ENCODE measurements at regions not wholly inside any gene's neighbourhood (a gene's known extent, or its start where the extent isn't known, plus 50 kb on each side); places are given as distances from the start of the nearest gene placed in this dataset.

DNA sequence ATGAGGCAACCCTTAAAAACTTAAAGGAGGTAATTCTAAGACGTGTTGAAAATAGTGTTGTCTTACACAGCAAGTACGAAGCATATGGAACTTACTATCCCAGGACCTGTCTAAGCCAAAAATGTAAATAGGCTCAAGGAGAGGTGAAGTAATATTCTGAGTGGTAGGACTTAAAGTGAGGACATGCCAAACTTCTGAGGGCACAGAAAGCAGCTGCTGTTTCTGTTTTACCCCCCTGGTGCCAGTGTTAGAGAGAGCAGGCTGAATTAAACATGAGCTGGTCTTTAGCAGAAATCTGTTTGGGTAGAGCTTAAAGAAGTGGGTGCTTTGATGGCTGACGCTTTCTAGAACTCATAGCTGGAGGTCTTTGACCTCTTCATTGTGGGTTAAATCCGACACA lies 149.7 kb upstream of the NPHP3 start:
- DNase-seq (no peak), ATAC-seq (no peak)
- H3K27me3 Mint-ChIP-seq (ENCODE audit: low read depth) = peaks cover 7% of the 10 kb centered on the region
- no peaks in the 10 kb centered on the region for H3K9me3 Mint-ChIP-seq
- H3K36me3 Mint-ChIP-seq (ENCODE audit: insufficient read depth) = no peaks in the 10 kb centered on the region
- no peaks in the 10 kb centered on the region for H3K4me1 Mint-ChIP-seq (ENCODE audit: low read depth)
- no peak overlapping the region for H3K4me3 Mint-ChIP-seq

DNA sequence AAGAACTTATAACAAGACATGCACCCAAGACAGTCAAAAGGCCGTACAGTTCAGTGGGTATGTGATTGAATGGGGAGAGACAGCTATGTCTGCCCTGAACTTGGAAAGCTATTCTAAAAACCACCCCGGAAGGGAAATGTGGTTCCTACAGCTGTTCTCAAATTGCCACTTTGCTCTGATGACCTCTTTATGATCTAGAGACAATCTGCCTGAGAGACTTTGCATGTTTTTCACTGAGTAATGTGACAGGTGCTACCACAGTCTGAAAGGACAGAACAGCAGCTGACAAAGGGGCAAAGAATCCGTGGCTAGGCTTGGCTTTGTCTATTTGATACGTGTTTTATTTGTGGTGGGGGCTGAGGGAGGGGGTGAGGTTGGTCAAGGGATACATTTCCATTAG lies 148.3 kb upstream of the NPHP3 start:
- no peak for ATAC-seq
- Mint-ChIP-seq H3K27me3 (ENCODE audit: low read depth) (peaks cover 7% of the 10 kb centered on the region), H3K4me3 (no peak overlapping the region), H3K9me3 (no peaks in the 10 kb centered on the region), H3K4me1 (ENCODE audit: low read depth) (no peaks in the 10 kb centered on the region), H3K36me3 (ENCODE audit: insufficient read depth) (no peaks in the 10 kb centered on the region)
- no peak for DNase-seq

DNA sequence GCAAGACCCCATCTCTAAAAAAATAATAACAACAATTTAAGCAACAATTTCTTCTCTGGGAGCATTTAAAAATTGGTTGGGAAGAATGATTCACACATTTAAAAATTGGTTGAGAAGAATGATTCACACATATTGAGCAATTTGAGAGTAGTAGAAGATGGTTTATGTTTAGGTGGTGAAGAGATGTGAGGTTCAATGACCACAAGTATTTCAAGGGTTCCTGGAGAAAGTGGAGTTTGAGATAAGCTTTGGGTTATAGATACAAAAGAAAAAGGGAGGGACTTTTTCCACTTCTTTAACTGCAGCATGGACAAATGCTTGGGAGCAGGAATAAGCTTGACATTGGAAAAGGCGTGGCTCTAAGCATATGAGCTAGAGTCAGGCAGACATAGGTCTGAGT lies 145.7 kb upstream of the NPHP3 start:
- H3K4me3 Mint-ChIP-seq = no peak overlapping the region
- DNase-seq (no peak), ATAC-seq (no peak)
- no peaks in the 10 kb centered on the region for H3K4me1 Mint-ChIP-seq (ENCODE audit: low read depth)
- no peaks in the 10 kb centered on the region for H3K9me3 Mint-ChIP-seq
- H3K27me3 Mint-ChIP-seq (ENCODE audit: low read depth) = peaks cover 8% of the 10 kb centered on the region
- no peaks in the 10 kb centered on the region for H3K36me3 Mint-ChIP-seq (ENCODE audit: insufficient read depth)

DNA sequence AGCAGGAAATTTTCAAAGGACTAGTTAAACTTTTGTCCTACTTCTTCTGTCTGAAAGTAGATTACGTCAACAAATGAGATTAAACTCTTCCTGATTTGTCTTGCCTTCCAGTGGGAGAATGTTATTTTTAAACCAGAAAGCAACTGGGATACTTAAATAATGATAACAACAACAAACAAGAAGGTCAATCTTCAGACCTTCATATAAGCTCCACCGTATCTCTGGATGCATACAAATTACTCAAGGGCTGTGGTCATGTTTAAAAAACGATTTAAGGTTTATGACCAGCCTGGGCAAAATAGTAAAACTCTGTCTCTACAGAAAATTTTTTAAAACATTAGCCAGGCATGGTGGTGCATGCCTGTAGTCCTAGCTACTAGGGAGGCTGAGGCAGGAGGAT lies 145.3 kb upstream of the NPHP3 start:
- peaks cover 8% of the 10 kb centered on the region for H3K27me3 Mint-ChIP-seq (ENCODE audit: low read depth)
- H3K9me3 Mint-ChIP-seq = no peaks in the 10 kb centered on the region
- DNase-seq (no peak), ATAC-seq (no peak)
- H3K4me1 Mint-ChIP-seq (ENCODE audit: low read depth) = no peaks in the 10 kb centered on the region
- no peak overlapping the region for H3K4me3 Mint-ChIP-seq
- no peaks in the 10 kb centered on the region for H3K36me3 Mint-ChIP-seq (ENCODE audit: insufficient read depth)

GRCh38 chr3:132857317-132857716 lies 135.1 kb upstream of the NPHP3 start:
- no peaks in the 10 kb centered on the region for H3K27me3 Mint-ChIP-seq (ENCODE audit: low read depth)
- no peak for ATAC-seq
- H3K4me1 Mint-ChIP-seq (ENCODE audit: low read depth) = no peaks in the 10 kb centered on the region
- DNase-seq = no peak
- H3K9me3 Mint-ChIP-seq = no peaks in the 10 kb centered on the region
- H3K36me3 Mint-ChIP-seq (ENCODE audit: insufficient read depth) = no peaks in the 10 kb centered on the region
- H3K4me3 Mint-ChIP-seq = no peak overlapping the region

DNA sequence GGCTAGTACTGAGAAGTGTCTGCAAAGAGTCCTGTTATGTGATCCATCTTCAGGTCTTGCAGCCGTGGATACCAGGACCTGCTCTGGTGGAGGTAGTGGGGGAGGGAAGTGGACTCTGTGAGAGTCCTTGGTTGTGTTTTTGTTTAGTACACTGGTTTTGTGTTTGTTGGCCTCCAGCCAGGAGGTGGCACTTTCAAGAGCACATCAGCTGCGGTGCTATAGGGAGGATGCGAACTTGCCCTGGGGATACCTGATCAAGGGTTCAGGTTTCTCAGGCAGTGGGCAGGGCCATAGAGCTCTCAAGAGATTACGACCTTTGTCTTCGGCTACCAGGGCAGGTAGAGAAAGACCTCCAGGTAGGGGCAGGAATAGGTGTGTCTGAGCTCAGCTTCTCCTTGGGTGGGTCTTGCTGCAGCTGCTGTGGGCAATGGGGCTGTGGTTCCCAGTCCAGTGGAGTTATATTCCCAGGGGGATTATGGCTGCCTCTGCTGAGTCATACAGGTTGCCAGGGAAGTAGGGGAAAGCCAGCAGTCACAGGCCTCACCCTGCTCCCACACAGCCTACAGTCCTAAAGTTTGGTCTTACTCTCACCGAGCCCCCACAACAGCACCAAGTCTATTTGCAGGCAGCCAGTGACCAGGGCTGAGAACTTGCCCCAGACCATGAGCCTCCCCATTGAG lies 132.8 kb upstream of the NPHP3 start:
- no peak for DNase-seq
- Mint-ChIP-seq H3K9me3 (peaks cover 4% of the 10 kb centered on the region), H3K4me1 (ENCODE audit: low read depth) (no peaks in the 10 kb centered on the region), H3K4me3 (no peak overlapping the region), H3K36me3 (ENCODE audit: insufficient read depth) (no peaks in the 10 kb centered on the region), H3K27me3 (ENCODE audit: low read depth) (no peaks in the 10 kb centered on the region)
- no peak for ATAC-seq

GRCh38 chr3:132847849-132848625 lies 125.8 kb upstream of the NPHP3 start:
- H3K9me3 Mint-ChIP-seq = peaks cover 4% of the 10 kb centered on the region
- no peaks in the 10 kb centered on the region for H3K4me1 Mint-ChIP-seq (ENCODE audit: low read depth)
- no peaks in the 10 kb centered on the region for H3K36me3 Mint-ChIP-seq (ENCODE audit: insufficient read depth)
- peaks cover 3% of the 10 kb centered on the region for H3K27me3 Mint-ChIP-seq (ENCODE audit: low read depth)
- DNase-seq (no peak), ATAC-seq (no peak)
- no peak overlapping the region for H3K4me3 Mint-ChIP-seq

GRCh38 chr3:132843851-132844553 lies 121.8 kb upstream of the NPHP3 start:
- DNase-seq (no peak), ATAC-seq (no peak)
- no peaks in the 10 kb centered on the region for H3K4me1 Mint-ChIP-seq (ENCODE audit: low read depth)

DNA sequence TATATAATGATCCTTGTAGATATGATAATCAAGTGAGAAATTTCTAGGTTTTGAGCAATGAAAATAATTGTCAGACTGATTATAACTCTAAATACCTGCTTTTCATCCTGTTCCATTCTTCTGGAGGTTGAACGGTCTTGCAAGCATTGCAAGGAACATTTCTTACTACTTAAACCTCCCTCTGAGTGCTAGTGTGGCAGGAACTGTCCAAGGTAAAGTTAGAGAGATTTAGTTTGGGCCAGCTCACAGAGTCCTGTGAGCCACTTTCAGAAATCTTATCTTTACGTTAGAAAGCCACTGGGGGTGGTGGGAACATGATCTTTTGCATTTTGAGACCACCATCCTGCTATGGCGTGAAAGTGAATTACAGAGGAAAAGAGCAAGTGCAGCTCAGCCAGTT lies 121.1 kb upstream of the NPHP3 start:
- H3K36me3 Mint-ChIP-seq (ENCODE audit: insufficient read depth) = no peaks in the 10 kb centered on the region
- ATAC-seq (no peak), DNase-seq (no peak)
- H3K9me3 Mint-ChIP-seq = no peaks in the 10 kb centered on the region
- H3K4me3 Mint-ChIP-seq = no peak overlapping the region
- peaks cover 7% of the 10 kb centered on the region for H3K27me3 Mint-ChIP-seq (ENCODE audit: low read depth)
- H3K4me1 Mint-ChIP-seq (ENCODE audit: low read depth) = no peaks in the 10 kb centered on the region

More at GRCh38 chr3:132843851-132844553, 121.8 kb upstream of the NPHP3 start:
- Mint-ChIP-seq H3K4me3 (no peak overlapping the region), H3K9me3 (no peaks in the 10 kb centered on the region), H3K27me3 (ENCODE audit: low read depth) (peaks cover 7% of the 10 kb centered on the region), H3K36me3 (ENCODE audit: insufficient read depth) (no peaks in the 10 kb centered on the region)

DNA sequence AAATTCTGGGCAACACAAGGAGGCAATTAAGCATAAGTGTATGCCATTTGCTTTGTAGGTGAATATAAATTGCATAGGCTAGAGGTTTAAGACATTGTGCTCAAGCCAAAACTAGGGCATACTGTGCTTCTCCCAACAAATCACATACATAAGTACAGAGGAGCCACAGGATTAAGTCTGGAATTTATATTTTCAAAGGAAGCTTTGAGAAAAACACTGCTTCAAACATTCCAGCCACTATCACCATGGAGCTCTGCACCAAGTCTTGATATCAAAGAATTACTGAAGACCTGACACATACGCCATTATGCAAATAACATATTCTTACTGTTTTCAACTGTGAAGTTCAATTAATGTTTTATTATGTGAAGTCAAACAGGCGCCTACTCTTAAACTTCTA lies 119.4 kb upstream of the NPHP3 start:
- Mint-ChIP-seq H3K9me3 (no peaks in the 10 kb centered on the region), H3K27me3 (ENCODE audit: low read depth) (peaks cover 11% of the 10 kb centered on the region), H3K4me3 (no peak overlapping the region), H3K4me1 (ENCODE audit: low read depth) (no peaks in the 10 kb centered on the region), H3K36me3 (ENCODE audit: insufficient read depth) (no peaks in the 10 kb centered on the region)
- ATAC-seq = no peak
- DNase-seq = no peak

DNA sequence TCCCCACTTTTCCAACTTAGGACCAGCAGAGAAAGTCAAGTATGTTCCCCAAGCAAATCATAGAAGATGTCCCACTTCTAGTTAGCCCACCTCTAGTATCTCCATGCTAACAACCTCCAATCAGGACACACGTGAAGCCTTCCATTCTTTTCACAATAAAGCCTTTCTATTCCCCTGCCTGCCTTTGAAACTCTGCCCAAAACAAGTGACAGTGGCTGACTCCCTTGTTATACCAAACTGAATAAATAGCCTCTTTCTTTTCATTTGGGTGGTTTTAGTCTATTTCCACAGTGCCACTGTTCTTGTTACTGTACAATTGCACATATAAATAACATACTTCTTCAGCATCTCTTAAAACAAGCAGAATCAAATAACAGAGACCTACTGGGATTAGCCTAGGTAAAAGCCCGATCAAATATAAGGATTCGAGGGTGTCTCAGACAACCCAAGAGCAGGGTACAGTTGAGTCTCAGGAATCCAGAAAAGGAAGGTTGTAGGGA lies 118.0 kb upstream of the NPHP3 start:
- no peaks in the 10 kb centered on the region for H3K4me1 Mint-ChIP-seq (ENCODE audit: low read depth)
- H3K27me3 Mint-ChIP-seq (ENCODE audit: low read depth) = peaks cover 14% of the 10 kb centered on the region
- H3K36me3 Mint-ChIP-seq (ENCODE audit: insufficient read depth) = no peaks in the 10 kb centered on the region
- DNase-seq = no peak
- no peak for ATAC-seq
- no peak overlapping the region for H3K4me3 Mint-ChIP-seq
- no peaks in the 10 kb centered on the region for H3K9me3 Mint-ChIP-seq

- H3K4me3 Mint-ChIP-seq = no peak overlapping the region
- H3K27me3 Mint-ChIP-seq (ENCODE audit: low read depth) = peaks cover 13% of the 10 kb centered on the region
- ATAC-seq = no peak
Observed at GRCh38 chr3:132838477-132838876, 116.3 kb upstream of the NPHP3 start.

GRCh38 chr3:132837615-132838014 lies 115.4 kb upstream of the NPHP3 start:
- ATAC-seq (no peak), DNase-seq (no peak)
- Mint-ChIP-seq H3K4me3 (no peak overlapping the region), H3K36me3 (ENCODE audit: insufficient read depth) (no peaks in the 10 kb centered on the region), H3K4me1 (ENCODE audit: low read depth) (no peaks in the 10 kb centered on the region), H3K27me3 (ENCODE audit: low read depth) (peaks cover 8% of the 10 kb centered on the region), H3K9me3 (no peaks in the 10 kb centered on the region)

More at GRCh38 chr3:132838477-132838876, 116.3 kb upstream of the NPHP3 start:
- Mint-ChIP-seq H3K36me3 (ENCODE audit: insufficient read depth) (no peaks in the 10 kb centered on the region), H3K9me3 (no peaks in the 10 kb centered on the region), H3K4me1 (ENCODE audit: low read depth) (no peaks in the 10 kb centered on the region)
- no peak for DNase-seq

GRCh38 chr3:132834356-132834755 lies 112.1 kb upstream of the NPHP3 start:
- Mint-ChIP-seq H3K4me1 (ENCODE audit: low read depth) (no peaks in the 10 kb centered on the region), H3K27me3 (ENCODE audit: low read depth) (peaks cover 7% of the 10 kb centered on the region), H3K36me3 (ENCODE audit: insufficient read depth) (no peaks in the 10 kb centered on the region), H3K9me3 (no peaks in the 10 kb centered on the region), H3K4me3 (no peak overlapping the region)
- no peak for ATAC-seq
- DNase-seq = no peak
